ENCODE measurements at regions not wholly inside any gene's neighbourhood (a gene's known extent, or its start where the extent isn't known, plus 50 kb on each side); places are given as distances from the start of the nearest gene placed in this dataset.

- TF ChIP-seq POLR2AphosphoS5 (IDR thresholded peaks at IDR 0.05; ENCODE audit: low read depth, low read length) (no peak), FOXP2 (optimal IDR thresholded peaks at IDR 0.05; ENCODE audit: borderline replicate concordance, extremely low read depth, extremely low read length, insufficient read depth) (no peak), REST (IDR thresholded peaks at IDR 0.05; ENCODE audit: insufficient read depth in 1 of 2, low read depth in 2 of 2, low read length in 2 of 2) (no peak), SIN3A (IDR thresholded peaks at IDR 0.05; ENCODE audit: borderline replicate concordance, insufficient read depth, low read length) (no peak)
Measured at GRCh38 chr1:99474350-99474893, 171.5 kb upstream of the PALMD start.
